ENCODE measurements at regions not wholly inside any gene's neighbourhood (a gene's known extent, or its start where the extent isn't known, plus 50 kb on each side); places are given as distances from the start of the nearest gene placed in this dataset.
A peak's percentile ranks its signal among the peaks of the same experiment; 100 is the strongest.
"Not testable (repeated sequence)": the region's sequence is repeated elsewhere in the genome, so short reads cannot be mapped to it uniquely, and the experiment has no call there.

- in situ Hi-C loops (cut with HindIII; ENCODE audit: low pct_unique_long_range_greater_than_20kb, low sequenced_read_pairs), result no loop called here
- TF ChIP-seq JUND (IDR thresholded peaks at IDR 0.05; ENCODE audit: low read depth), result no peak
- DNase-seq (ENCODE audit: low read depth in 1 of 2, low spot score in 1 of 2), result no peak
These were observed 1241.2 kb upstream of the FLRT2 start for GRCh38 chr14:84288781-84289180.

- no peak for TF ChIP-seq JUND (IDR thresholded peaks at IDR 0.05; ENCODE audit: low read depth)
- no peak for DNase-seq (ENCODE audit: low read depth in 1 of 2, low spot score in 1 of 2)
- in situ Hi-C loops (cut with HindIII; ENCODE audit: low pct_unique_long_range_greater_than_20kb, low sequenced_read_pairs), result no loop called here
These were observed 1231.2 kb upstream of the FLRT2 start for GRCh38 chr14:84298663-84299195.

GRCh38 chr14:84303140-84303539, 1226.8 kb upstream of the FLRT2 start:
- in situ Hi-C loops (cut with HindIII; ENCODE audit: low pct_unique_long_range_greater_than_20kb, low sequenced_read_pairs), result no loop called here
- no peak for TF ChIP-seq JUND (IDR thresholded peaks at IDR 0.05; ENCODE audit: low read depth)
- no peak for DNase-seq (ENCODE audit: low read depth in 1 of 2, low spot score in 1 of 2)

- no peak for TF ChIP-seq JUND (IDR thresholded peaks at IDR 0.05; ENCODE audit: low read depth)
- DNase-seq (ENCODE audit: low read depth in 1 of 2, low spot score in 1 of 2), result no peak
- in situ Hi-C loops (cut with HindIII; ENCODE audit: low pct_unique_long_range_greater_than_20kb, low sequenced_read_pairs), result no loop called here
These were observed 1217.4 kb upstream of the FLRT2 start for GRCh38 chr14:84312551-84312950.

GRCh38 chr14:84323450-84323849, 1206.5 kb upstream of the FLRT2 start:
- in situ Hi-C loops (cut with HindIII; ENCODE audit: low pct_unique_long_range_greater_than_20kb, low sequenced_read_pairs), result no loop called here
- no peak for DNase-seq (ENCODE audit: low read depth in 1 of 2, low spot score in 1 of 2)
- no peak for TF ChIP-seq JUND (IDR thresholded peaks at IDR 0.05; ENCODE audit: low read depth)

- DNase-seq (ENCODE audit: low read depth in 1 of 2, low spot score in 1 of 2), result no peak
- in situ Hi-C loops (cut with HindIII; ENCODE audit: low pct_unique_long_range_greater_than_20kb, low sequenced_read_pairs), result no loop called here
These were observed 1206.0 kb upstream of the FLRT2 start for GRCh38 chr14:84323978-84324377.

GRCh38 chr14:84336433-84336832, 1193.5 kb upstream of the FLRT2 start:
- TF ChIP-seq JUND (IDR thresholded peaks at IDR 0.05; ENCODE audit: low read depth), result no peak
- in situ Hi-C loops (cut with HindIII; ENCODE audit: low pct_unique_long_range_greater_than_20kb, low sequenced_read_pairs), result no loop called here
- no peak for DNase-seq (ENCODE audit: low read depth in 1 of 2, low spot score in 1 of 2)

More at GRCh38 chr14:84323978-84324377, 1206.0 kb upstream of the FLRT2 start:
- TF ChIP-seq JUND (IDR thresholded peaks at IDR 0.05; ENCODE audit: low read depth), result no peak

- DNase-seq (ENCODE audit: low read depth in 1 of 2, low spot score in 1 of 2), result no peak
- TF ChIP-seq JUND (IDR thresholded peaks at IDR 0.05; ENCODE audit: low read depth), result no peak
- in situ Hi-C loops (cut with HindIII; ENCODE audit: low pct_unique_long_range_greater_than_20kb, low sequenced_read_pairs), result no loop called here
These were observed 1189.0 kb upstream of the FLRT2 start for GRCh38 chr14:84340938-84341337.

GRCh38 chr14:84341867-84342266, 1188.1 kb upstream of the FLRT2 start:
- DNase-seq (ENCODE audit: low read depth in 1 of 2, low spot score in 1 of 2); in situ Hi-C loops (cut with HindIII; ENCODE audit: low pct_unique_long_range_greater_than_20kb, low sequenced_read_pairs): not testable (repeated sequence)

- DNase-seq (ENCODE audit: low read depth in 1 of 2, low spot score in 1 of 2), result peak in 1 of 2 experiments; percentile 11
- in situ Hi-C loops (cut with HindIII; ENCODE audit: low pct_unique_long_range_greater_than_20kb, low sequenced_read_pairs), result no loop called here
- no peak for TF ChIP-seq JUND (IDR thresholded peaks at IDR 0.05; ENCODE audit: low read depth)
These were observed 1186.3 kb upstream of the FLRT2 start for GRCh38 chr14:84343656-84344055.

- DNase-seq (ENCODE audit: low read depth in 1 of 2, low spot score in 1 of 2), result no peak
- in situ Hi-C loops (cut with HindIII; ENCODE audit: low pct_unique_long_range_greater_than_20kb, low sequenced_read_pairs), result no loop called here
- no peak for TF ChIP-seq JUND (IDR thresholded peaks at IDR 0.05; ENCODE audit: low read depth)
These were observed 1178.3 kb upstream of the FLRT2 start for GRCh38 chr14:84351646-84352045.

- no peak for DNase-seq (ENCODE audit: low read depth in 1 of 2, low spot score in 1 of 2)
- in situ Hi-C loops (cut with HindIII; ENCODE audit: low pct_unique_long_range_greater_than_20kb, low sequenced_read_pairs), result no loop called here
- no peak for TF ChIP-seq JUND (IDR thresholded peaks at IDR 0.05; ENCODE audit: low read depth)
These were observed 1168.5 kb upstream of the FLRT2 start for GRCh38 chr14:84361476-84361875.

- TF ChIP-seq JUND (IDR thresholded peaks at IDR 0.05; ENCODE audit: low read depth), result no peak
- no peak for DNase-seq (ENCODE audit: low read depth in 1 of 2, low spot score in 1 of 2)
- in situ Hi-C loops (cut with HindIII; ENCODE audit: low pct_unique_long_range_greater_than_20kb, low sequenced_read_pairs), result no loop called here
These were observed 1154.7 kb upstream of the FLRT2 start for GRCh38 chr14:84375235-84375634.

GRCh38 chr14:84390010-84390409, 1139.9 kb upstream of the FLRT2 start:
- DNase-seq (ENCODE audit: low read depth in 1 of 2, low spot score in 1 of 2), result no peak
- in situ Hi-C loops (cut with HindIII; ENCODE audit: low pct_unique_long_range_greater_than_20kb, low sequenced_read_pairs), result no loop called here
- TF ChIP-seq JUND (IDR thresholded peaks at IDR 0.05; ENCODE audit: low read depth), result no peak

All from T47D (cell line).